ENCODE measurements at regions not wholly inside any gene's neighbourhood (a gene's known extent, or its start where the extent isn't known, plus 50 kb on each side); places are given as distances from the start of the nearest gene placed in this dataset.
"Not testable (repeated sequence)": the region's sequence is repeated elsewhere in the genome, so short reads cannot be mapped to it uniquely, and the experiment has no call there.

DNA sequence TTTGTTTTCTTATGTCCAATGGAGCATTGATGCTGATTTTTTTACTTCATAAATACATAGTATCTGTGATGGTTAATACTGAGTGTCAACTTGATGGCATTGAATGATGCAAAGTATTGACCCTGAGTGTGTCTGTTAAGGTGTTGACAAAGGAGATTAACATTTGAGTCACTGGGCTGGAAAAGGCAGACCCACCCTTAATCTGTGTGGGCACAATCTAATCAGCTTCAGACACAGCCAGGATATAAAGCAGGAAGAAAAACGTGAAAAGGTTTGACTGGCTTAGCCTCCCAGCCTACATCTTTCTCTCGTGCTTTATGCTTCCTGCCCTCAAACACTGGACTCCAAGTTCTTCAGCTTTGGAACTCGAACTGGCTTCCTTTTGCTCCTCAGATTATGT lies 230.6 kb upstream of the SPRY1 start:
- no peak for FAIRE-seq

DNA sequence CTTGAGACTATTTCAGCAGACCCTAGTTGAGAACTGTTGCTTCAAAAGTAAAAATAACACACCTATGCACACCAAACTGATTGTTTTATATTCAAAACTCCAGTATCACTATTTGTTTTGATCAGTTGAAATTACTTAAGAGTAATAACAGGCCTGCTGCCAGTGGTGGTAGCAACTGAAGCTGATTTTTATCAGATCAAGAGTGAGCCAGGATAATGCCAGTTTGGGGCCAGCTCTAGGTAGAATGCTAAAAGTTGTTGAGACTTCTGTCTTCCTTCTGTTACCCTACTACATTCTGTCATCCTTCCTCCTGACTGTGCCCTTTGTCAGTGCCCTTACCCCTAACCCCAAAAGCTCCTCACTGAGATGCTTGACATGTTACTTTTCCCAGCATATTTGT lies 228.7 kb upstream of the SPRY1 start:
- no peak for FAIRE-seq

DNA sequence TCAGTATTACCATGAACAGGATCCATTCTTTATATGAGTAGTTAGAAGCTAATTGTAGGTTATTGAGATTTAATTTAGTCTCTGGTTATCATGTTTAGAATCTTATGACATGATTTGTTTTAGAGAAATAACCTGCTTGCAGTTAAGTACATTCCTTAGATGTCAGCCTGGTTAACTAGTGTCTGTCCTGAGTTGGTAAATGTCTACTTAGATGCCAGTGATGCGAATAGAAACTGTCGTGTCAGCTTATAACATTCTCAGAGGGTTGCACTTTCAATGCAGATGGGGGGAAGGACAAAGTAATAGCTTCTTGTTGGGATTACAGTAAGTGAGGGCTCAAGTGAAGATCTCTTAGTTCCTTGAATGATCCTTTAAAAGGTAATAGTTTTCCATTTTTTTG lies 227.8 kb upstream of the SPRY1 start:
- no peak for FAIRE-seq

DNA sequence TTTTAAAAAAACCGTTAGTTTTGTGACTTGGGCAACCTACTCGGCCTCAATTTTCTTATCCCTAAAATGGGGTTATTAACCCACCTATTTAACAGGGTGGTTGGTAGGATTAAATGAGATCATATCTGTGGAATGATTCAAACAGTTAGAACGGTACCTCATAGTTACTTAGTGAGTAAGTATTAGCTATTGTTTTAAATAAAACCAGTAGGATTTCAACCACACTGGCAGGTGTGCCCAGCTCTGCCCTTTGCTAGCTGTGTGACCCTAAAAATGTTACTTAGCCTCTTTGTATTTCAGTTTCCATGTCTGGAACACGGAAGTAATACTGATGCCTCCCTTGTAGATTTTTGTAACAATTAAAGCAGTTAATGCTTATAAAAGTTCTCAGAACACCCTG lies 225.8 kb upstream of the SPRY1 start:
- no peak for FAIRE-seq

DNA sequence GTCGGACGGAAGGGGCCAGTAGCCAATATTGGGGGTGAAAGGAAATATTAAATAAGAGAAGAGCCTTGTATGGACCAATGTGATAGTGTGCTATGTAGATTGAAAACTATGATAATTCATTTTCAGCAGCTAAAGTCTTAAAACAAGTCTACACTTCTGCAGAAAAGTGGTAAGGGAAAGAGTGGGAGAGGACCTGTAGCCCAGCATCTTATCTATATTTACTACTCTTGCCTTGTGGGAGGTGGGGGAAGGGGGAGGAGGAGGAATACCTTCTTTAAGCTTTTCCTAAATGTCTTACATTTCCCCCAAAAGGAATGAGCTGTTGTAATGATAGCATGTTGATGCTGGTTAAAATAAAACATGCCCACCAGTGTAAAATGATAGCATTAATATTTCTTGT lies 220.0 kb upstream of the SPRY1 start:
- no peak for FAIRE-seq

DNA sequence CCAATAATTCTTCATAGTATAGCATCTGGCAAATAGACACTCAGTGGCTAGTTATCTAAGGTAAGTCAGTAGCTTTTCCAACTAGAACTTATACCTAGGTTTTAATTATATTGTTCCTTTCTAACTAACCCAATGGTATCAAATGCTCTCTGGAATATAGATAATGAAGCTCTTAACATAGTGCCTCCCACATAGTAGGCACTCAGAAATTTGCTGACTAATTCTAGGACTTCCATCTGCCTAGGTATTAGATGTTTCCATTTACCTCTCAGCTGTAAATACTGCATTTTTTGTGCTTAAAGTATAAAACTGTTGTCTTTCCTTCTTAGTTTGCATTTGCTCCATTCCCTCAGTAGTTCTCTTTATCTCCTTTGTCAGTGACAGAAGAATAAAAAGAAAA lies 214.3 kb upstream of the SPRY1 start:
- FAIRE-seq = no peak

DNA sequence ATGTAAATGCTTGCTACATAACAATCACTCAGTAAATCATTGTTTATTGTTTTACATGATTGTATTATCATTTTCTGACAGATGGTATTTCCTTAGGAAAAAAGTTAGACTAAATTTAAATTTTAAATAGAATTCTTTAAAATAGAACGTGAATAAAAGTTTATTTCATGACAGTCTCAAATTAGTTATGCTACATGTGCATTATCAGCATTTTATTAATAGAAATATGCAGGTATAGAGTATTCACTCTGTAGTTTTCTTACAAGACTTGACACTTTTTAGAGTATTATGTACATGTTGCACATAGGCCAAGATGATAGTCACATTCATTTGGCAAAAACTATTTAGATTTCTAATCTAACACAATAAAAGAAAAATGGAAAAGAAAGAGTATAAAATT lies 213.3 kb upstream of the SPRY1 start:
- FAIRE-seq = no peak

DNA sequence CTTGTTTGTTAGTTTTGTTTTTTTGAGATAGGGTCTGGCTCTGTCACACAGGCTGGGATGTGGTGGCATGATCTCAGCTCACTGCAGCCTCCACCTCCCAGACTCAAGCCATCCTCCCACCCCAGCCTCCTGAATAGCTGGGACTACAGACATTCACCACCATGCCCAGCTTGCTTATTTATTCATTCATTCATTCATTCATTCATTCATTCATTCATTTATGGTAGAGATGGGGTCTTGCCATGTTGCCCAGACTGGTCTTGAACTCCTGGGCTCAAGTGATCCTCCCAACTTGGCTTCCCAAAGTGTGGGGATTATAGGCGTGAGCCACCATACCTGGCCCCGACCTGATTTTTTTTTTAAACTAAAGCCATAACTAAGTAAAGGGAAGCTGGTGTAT lies 212.8 kb upstream of the SPRY1 start:
- FAIRE-seq = not testable (repeated sequence)

DNA sequence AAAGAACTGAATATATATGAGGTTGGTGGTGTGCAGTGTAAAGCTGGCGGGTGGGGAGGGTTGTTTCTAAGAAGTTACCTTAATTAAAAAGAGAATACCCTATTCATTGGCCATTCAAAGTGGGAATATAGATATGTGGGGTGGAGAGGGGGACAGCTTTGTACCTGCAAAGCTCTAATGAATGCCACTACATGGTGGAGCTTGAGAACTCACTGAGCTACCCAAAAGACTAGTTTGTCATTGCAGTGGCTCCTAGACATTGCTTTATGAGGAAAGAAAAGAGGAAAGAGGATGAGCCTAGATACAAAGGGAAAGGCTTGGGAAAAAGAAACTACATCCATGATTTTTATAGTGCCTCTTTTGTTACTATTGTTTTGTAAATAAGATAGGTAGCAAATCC lies 209.9 kb upstream of the SPRY1 start:
- no peak for FAIRE-seq

DNA sequence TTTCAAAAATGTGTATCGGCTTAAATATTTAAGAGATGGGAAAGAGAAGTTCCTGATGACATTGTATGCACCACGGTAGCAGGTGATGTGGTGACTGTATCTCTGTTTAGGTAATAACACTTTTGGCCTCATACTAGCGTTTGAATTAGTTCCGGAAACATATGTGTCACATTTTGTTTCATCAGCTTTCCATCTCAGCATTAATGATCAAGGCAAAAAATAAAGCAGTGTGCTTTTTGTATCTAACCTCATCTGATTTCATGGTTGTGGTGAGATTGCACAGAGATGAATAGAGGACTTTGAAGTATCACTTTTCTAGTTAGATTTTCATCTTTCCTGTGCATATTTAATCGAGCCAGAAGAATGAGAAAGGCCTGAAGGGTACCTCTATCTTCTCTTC lies 206.4 kb upstream of the SPRY1 start:
- no peak for FAIRE-seq

DNA sequence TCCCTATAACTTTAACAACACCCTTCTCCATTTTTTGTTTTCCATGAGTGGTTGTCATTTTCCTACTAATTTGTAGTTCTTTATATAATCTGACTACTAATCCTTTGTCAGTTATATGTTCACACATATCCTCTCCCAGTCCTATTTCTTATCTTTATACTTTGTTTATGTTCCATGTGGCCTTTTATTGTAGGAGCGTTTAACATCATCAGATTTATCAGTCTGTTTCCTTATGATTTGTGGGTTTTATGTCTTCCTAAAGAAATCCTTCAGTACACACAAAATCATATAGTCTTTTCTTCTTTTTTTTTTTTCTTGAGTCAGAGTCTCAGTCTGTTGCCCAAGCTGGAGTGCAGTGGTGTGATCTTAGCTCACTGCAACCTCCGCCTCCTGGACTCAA lies 204.9 kb upstream of the SPRY1 start:
- FAIRE-seq = no peak

DNA sequence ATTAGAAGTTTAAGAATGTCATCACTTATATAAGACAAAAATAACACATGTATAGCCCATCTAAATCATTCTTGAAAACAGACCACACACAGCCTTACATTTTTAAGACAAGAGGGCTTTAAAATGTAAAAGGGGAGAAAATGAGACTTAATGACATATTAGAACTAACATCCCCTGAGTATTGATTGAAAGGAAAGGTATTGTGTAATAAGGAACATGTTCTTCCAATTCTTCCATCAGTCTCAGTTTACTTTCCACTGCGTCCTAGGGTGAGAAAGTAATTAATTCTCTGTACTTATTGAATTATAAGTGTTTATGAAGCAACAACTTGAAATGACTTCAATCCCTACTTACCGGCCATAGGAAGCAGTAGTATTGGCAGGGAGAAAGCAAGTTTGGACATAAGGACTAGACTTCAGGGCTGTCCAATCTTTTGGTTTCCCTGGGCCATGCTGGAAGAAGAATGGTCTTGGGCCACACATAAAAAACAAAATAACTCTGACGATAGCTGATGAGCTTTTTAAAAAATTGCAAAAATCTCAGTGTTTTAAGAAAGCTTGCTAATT lies 202.7 kb upstream of the SPRY1 start:
- FAIRE-seq = no peak

DNA sequence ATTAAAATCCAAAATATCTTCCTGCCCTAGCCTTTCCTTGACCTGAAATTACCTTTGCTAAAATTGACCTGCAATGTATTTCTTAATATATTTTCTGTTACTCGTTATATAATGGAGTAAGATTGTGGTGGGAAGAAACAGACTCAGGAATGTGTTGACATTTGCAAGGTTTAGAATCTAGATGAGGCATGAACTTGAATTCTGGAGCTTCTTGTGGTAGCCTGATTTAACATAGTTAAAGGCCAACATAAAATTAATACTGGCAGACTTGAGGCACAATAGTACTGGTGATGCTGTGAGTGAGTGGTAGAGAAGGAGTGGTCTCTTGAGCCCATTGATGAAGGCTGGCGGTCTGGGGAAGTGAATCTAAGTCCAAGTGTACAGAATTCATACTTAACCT lies 197.9 kb upstream of the SPRY1 start:
- no peak for FAIRE-seq

DNA sequence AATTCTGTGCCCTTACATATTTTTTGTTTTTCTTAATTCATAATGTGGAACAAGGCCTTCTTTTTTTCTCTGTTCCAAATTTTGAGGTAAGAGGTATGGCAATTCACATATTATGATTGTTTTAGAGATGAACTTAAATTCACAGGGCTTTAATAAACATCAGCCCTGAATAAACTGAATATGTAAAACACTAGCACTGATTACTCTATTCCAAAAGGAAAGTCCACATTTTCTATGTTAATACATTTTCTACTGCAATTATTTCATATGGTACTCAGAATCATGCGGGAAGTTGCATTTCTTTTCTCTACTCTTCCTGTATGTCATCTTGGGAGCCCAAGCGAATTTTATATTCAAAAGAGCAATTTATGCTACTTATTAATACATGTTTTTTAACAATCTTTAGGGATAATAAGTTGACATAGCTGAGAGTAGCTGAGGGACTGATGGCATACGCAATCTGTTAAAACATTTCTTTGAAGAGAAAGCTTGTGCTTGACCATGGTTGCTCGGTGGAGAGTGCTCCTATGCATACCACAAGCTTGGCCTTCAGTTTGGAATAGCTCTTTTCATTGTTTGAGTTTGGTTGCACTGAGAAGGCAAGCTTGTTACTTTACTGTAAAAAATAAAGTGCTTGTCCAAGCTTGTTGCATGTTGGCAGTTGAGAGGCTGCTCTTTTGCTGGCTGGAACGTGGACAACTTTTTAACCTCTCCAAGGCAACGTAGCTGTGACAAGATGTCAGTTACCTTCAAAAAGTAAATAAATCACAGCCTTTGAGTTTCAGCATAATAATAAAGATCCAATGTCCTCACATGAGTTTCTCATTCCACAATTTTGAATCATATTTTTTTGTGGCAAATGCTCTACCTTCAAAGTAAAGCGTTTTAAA lies 196.3 kb upstream of the SPRY1 start:
- FAIRE-seq = no peak

DNA sequence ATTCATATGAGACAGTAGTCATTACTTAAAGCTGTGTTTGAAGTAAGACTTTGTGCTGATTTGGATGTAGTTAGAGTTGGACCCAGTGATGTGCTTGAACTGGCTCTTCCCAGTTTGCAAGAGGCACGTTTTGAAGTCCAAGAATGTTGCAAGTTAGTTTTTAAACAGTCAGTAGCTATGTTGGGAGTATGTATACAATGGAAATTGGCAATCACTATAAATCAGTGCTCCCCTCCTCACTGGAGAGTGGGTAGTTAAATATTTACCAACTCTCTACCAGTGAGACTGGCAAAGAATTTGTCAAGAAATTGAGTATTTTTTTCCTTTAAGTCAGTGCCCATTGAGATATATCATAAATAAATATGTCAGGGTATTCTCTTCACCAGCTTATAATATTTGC lies 191.9 kb upstream of the SPRY1 start:
- no peak for FAIRE-seq

DNA sequence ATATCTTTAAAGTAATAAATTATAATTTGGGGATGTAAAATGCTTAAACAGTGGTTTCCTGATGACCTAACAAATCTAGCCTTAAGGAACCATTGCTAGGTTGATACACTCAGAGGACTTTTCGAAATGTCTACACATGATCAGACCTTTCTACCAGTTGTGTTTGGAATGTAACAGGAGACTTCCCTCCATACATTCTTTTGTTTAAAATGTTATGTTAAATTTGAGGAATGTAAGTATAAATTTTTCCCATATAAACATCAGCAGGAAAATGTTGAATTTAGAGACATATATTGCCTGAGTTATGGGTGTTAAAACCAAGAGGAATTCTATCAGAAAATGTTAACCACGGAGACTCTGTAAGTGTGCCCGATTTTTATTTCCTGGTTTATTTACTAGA lies 190.6 kb upstream of the SPRY1 start:
- no peak for FAIRE-seq

DNA sequence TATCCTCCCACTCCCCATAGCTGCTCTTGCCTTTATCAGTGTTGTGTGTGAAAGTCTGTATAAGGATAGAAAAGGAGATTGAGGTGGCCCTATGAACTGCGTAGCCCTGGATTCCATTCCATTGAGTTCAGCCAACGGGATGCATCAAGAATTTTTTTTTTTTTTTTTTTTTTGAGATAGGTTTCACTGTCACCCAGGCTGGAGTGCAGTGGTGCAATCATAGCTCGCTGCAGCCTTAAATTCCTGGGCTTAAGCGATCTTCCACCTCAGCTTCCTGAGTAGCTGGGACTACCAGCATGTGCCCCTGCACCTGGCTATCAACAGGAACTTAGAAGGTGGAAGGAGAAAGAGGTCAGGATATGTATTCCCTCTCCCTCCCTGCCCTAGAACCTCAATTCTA lies 187.2 kb upstream of the SPRY1 start:
- no peak for FAIRE-seq

DNA sequence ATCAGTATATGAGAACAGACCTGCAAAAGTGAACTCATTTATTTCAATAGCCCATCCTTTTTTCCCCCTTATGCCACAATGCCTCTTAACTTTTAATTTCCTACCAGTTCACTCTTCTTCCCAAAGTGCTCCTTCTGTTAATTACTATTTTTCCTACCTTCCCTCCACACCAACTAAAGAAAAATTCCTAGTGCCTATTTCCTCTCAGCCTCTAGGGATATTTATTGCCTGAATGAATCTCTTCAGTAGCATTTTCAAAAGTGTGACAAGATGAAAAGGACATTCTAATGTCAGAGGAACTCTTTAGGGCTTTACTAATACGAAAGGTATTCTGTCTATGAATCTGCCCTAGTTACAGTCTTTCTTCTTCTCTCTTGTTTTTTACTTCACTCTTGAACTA lies 181.1 kb upstream of the SPRY1 start:
- FAIRE-seq = no peak

DNA sequence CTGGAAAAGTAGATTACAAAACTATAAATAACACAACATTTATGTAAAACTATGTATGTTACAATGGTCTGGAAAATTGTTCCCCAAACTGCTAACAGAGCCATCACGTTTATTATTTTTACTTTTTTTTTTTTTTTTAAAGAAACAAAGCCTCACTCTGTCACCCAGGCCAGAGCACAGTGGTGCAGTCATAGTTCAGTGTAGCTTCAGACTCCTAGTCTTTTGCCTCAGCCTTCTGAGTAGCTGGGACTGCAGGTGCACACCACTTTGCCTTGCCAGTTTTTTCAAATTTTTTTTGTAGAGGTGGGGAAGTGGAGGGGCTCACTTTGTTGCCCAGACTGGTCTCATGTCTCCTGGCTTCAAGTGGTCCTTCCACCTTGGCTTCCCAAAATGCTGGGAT lies 180.1 kb upstream of the SPRY1 start:
- no peak for FAIRE-seq

DNA sequence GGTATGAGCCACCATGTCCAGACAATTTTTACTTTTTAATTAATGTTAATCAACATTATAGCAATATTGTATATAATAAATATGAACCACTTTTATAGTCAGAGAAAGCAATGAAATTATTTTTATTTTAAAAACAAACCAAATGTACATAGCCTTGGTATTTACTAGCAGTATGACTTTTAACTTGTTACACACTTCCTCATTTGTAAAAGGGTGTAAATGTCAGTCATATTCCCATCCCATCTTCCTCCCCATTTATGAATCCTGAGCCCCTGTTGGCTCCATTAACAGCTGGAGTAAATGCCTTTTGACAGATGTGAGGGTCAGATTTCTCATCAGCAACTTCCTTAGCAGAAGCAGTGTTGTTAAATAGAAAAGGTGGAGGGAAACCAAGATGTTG lies 179.6 kb upstream of the SPRY1 start:
- no peak for FAIRE-seq

DNA sequence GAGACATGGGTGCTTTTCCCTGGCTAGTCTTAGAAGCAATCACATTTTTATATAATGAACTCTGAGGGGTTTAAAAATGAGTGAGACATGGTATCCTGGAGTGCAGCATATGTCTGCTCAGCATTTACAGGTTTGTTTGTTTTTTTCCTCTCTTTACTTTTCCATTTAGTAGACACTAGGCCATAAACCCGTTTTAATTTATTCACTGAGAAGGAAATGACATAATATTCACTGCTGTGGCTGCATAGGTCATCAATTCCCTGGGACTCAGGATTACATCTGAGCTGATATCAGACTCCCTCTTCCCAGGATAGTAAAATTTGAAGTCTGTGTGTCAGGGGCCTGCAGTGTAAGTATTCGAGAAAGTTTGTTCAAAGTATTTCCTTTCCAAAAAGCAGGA lies 178.9 kb upstream of the SPRY1 start:
- no peak for FAIRE-seq

DNA sequence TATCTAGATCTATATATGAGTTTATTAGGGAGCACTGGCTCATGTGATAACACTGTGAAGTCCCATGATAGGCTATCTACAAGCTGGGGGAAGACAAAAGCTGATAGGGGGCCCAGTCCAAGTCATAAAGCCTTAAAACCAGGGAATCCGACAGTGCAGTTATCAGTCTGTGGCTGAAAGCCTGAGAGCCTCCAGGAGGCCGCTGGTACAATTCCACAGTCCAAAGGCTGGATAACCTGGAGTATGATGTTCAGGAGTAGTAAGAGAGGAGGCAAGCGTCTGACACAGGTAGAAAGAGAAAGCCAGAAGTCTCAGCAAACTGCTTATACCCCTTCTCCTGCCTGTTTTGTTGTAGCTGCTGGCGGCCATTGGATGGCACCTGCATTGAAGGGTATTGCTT lies 177.6 kb upstream of the SPRY1 start:
- FAIRE-seq = no peak

DNA sequence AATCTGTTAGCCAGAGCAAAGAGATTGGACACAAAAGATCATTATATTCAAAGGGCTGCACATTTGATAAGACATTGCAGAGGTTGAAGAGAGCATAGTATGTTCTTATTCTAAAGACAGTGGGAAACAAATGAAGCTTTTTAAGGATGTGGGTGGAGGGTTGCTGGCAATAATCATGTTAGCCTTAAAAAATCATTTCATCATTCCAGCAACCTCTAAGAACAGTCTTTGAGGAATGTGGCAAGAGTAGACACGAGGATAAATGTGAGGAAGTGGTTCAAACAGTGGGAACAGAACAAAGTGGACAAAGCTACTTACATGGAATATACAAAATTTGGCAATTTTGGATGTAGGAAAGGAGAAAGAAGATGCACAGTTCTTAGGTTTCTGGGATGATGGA lies 167.3 kb upstream of the SPRY1 start:
- no peak for FAIRE-seq

DNA sequence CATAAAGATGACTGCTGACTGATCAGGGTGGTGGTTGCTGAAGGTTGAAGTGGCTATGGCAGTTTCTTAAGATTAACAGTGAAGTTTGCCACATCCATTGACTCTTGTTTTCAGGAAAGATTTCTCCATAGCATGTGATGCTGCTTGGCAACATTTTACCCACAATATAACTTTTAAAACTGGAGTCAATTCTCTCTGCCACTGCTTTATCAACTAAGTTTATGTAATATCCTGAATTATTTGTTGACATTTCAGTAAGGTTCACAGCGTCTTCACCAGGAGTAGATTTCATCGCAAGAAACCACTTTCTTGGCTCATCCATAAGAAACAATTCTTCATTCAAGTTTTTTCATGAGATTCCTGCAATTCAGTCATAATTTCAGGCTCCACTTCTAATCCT lies 166.5 kb upstream of the SPRY1 start:
- no peak for FAIRE-seq

DNA sequence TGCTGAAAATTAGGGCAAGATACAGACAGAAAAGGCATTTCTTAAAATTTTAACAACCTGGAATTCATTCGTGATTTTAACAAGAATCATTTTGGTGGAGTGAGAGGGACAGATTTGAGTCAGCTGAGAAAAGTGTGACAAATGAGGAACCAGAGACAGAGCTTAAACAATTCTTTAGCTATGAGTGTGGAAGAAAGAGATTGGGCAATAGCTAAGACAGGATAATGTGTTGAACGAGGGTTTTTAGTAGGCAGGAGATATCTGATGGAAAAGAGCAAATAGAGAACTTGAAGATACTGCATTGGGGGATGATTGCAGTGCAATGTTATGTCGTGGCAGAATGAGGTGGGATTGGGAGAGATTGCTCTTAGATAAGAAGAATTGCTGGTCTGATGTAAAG lies 164.2 kb upstream of the SPRY1 start:
- no peak for FAIRE-seq
